ENCODE measurements at regions not wholly inside any gene's neighbourhood (a gene's known extent, or its start where the extent isn't known, plus 50 kb on each side); places are given as distances from the start of the nearest gene placed in this dataset.

- no peak for TF ChIP-seq CTCF (IDR thresholded peaks at IDR 0.05; ENCODE audit: poor library complexity)
- no peak for TF ChIP-seq EZH2 (IDR thresholded peaks at IDR 0.05; ENCODE audit: borderline replicate concordance)
Observed at GRCh38 chr5:52684051-52684450, 103.7 kb upstream of the ITGA1 start.

Data from hepatocyte (in vitro differentiated cells).